Skeletal muscle satellite cell (primary cell): ENCODE measurements at regions not wholly inside any gene's neighbourhood (a gene's known extent, or its start where the extent isn't known, plus 50 kb on each side); places are given as distances from the start of the nearest gene placed in this dataset.

Experiments
- H3K27me3 ChIP-seq: 2 replicates; pipeline ENCODE4 v1.7.0; 2013; ENCODE audit warnings: low read length; ENCODE audit not compliant: control insufficient read depth, insufficient read depth
- H3K36me3 ChIP-seq: 2 replicates; pipeline ENCODE4 v1.7.0; 2013; ENCODE audit warnings: mild to moderate bottlenecking, control low read depth, low read length; ENCODE audit not compliant: insufficient read depth
- H3K4me1 ChIP-seq: 2 replicates; pipeline ENCODE4 v1.7.0; 2013; ENCODE audit warnings: low read length; ENCODE audit not compliant: control insufficient read depth, insufficient read depth
- H3K4me2 ChIP-seq: 2 replicates; pipeline ENCODE4 v1.7.0; 2013; ENCODE audit warnings: mild to moderate bottlenecking, low read length
- H3K4me3 ChIP-seq: 2 replicates; pipeline ENCODE4 v1.7.0; 2013; ENCODE audit warnings: low read length
- H3K9ac ChIP-seq: 2 replicates; pipeline ENCODE4 v1.7.0; 2013; ENCODE audit warnings: mild to moderate bottlenecking, low read depth, low read length, moderate library complexity
- H3K9me3 ChIP-seq: replicated peaks from 2 replicates; pipeline ENCODE4 v1.7.0; 2013; ENCODE audit warnings: mild to moderate bottlenecking, control low read depth, low read length

- Histone ChIP-seq H3K9ac (no peak overlapping the region), H3K36me3 (no peaks in the 10 kb centered on the region), H3K9me3 (no peaks in the 10 kb centered on the region), H3K27me3 (no peaks in the 10 kb centered on the region), H3K4me3 (no peak overlapping the region), H3K4me2 (no peak overlapping the region), H3K4me1 (no peaks in the 10 kb centered on the region)
Measured at GRCh38 chr4:136784326-136784725, 748.0 kb downstream of the PCDH18 start.

GRCh38 chr4:136769717-136770116 is 762.6 kb downstream of the PCDH18 start:
- Histone ChIP-seq H3K4me2 (no peak overlapping the region), H3K27me3 (no peaks in the 10 kb centered on the region), H3K9me3 (no peaks in the 10 kb centered on the region), H3K9ac (no peak overlapping the region), H3K4me1 (no peaks in the 10 kb centered on the region), H3K4me3 (no peak overlapping the region), H3K36me3 (no peaks in the 10 kb centered on the region)

GRCh38 chr4:136768925-136769275 is 763.4 kb downstream of the PCDH18 start:
- no peak overlapping the region for H3K4me2 ChIP-seq
- no peaks in the 10 kb centered on the region for H3K27me3 ChIP-seq
- no peaks in the 10 kb centered on the region for H3K4me1 ChIP-seq
- no peak overlapping the region for H3K4me3 ChIP-seq
- no peaks in the 10 kb centered on the region for H3K36me3 ChIP-seq
- H3K9ac ChIP-seq, result no peak overlapping the region
- no peaks in the 10 kb centered on the region for H3K9me3 ChIP-seq

DNA sequence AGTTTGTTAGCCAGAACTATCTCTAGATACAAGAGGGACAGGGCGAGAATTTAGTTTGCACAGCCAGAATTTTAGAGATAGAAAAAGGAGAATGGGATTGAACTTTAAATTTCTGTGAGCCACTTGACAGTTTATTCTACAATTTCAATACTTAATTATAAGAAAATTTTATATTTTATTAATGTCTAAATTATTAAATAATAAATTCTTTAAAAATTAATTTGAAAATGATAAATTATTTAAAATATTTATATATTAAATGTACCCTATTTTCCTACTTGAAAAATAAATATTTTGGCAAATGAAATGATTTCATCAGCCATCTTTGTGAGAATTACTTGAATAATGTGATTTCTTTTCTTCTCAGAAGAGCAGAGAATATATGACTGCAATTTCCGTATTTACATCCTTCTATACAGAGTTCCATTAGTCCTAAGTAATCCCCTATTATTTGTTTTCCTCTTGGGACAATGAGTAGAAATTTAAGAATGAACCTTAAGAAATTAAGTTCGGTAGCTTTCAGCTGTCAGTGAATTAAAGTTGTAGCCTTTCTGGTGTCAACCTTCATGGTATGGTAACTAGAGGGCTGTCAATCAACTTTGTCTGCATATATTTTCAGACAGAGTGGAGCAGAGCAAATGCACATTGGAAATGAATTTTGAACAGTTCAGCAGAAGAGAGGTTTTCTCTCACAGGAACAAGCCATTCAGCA is 763.9 kb downstream of the PCDH18 start:
- no peaks in the 10 kb centered on the region for H3K36me3 ChIP-seq
- no peak overlapping the region for H3K4me3 ChIP-seq
- H3K9me3 ChIP-seq, result no peaks in the 10 kb centered on the region
- no peak overlapping the region for H3K9ac ChIP-seq
- H3K4me2 ChIP-seq, result no peak overlapping the region
- no peaks in the 10 kb centered on the region for H3K4me1 ChIP-seq
- H3K27me3 ChIP-seq, result no peaks in the 10 kb centered on the region

DNA sequence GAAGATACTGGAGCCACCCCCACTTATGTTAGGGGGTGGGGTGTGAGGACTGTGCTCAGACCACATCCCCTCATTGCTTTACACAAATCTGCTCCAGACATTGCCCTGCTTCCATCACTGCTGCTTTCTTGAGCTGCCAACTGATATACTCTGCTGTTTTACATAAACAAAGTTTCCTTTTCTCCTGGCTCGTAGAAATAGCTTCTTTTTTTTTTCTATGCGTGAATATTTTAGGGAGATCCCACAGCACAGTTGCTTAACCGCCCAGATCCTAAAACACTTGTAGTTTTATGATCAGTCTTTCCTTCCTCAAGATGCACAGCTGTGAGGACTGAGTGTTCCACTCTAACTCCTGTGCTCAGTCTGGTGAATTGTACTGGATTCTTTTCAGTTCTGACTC is 768.4 kb downstream of the PCDH18 start:
- Histone ChIP-seq H3K9me3 (no peaks in the 10 kb centered on the region), H3K9ac (no peak overlapping the region), H3K4me3 (no peak overlapping the region), H3K4me2 (no peak overlapping the region), H3K4me1 (no peaks in the 10 kb centered on the region), H3K36me3 (no peaks in the 10 kb centered on the region), H3K27me3 (no peaks in the 10 kb centered on the region)

DNA sequence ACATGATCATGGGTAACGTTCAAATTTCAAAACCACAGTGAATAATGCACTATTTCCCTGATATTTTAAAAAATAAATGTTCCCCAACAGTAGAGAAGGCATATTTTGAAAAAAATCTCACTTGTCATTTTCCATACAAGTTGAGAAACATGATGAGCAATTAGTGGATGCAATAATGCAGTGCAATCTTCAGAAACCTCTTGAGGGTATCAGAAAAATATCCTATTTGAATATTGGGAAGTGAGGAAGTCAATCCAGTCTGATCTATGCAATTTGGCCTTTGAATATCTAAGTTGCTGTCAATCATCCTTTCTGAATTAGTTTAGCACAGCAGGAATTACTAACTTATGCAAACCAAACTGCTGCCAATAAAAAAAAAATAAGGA is 776.8 kb downstream of the PCDH18 start:
- H3K9me3 ChIP-seq, result no peaks in the 10 kb centered on the region
- no peak overlapping the region for H3K4me3 ChIP-seq
- no peak overlapping the region for H3K9ac ChIP-seq
- no peaks in the 10 kb centered on the region for H3K27me3 ChIP-seq
- no peaks in the 10 kb centered on the region for H3K4me1 ChIP-seq
- H3K36me3 ChIP-seq, result no peaks in the 10 kb centered on the region
- no peak overlapping the region for H3K4me2 ChIP-seq

- Histone ChIP-seq H3K9ac (no peak overlapping the region), H3K27me3 (no peaks in the 10 kb centered on the region), H3K4me2 (no peak overlapping the region), H3K9me3 (no peaks in the 10 kb centered on the region), H3K36me3 (no peaks in the 10 kb centered on the region), H3K4me1 (no peaks in the 10 kb centered on the region), H3K4me3 (no peak overlapping the region)
Measured at GRCh38 chr4:136754810-136755530, 777.3 kb downstream of the PCDH18 start.

DNA sequence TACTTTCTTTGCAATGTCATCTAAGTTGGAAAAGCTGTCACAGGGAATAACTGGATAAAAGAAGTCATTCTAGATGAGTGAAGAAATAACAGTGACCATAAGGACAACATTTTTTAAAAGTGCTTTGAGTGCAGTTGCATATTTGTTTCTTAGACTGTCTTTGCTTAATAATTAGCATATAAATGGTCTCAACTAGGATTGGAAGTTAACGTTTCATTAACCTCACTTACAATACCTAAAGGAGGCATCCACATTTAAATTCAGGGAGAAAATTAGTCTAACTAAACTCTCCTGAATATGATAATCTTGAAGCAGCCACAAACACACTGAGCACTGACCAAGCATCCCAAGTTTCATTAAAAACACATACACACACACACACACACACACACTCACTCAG is 780.7 kb downstream of the PCDH18 start:
- Histone ChIP-seq H3K36me3 (no peaks in the 10 kb centered on the region), H3K9ac (no peak overlapping the region), H3K9me3 (no peaks in the 10 kb centered on the region), H3K4me2 (no peak overlapping the region), H3K27me3 (no peaks in the 10 kb centered on the region), H3K4me1 (no peaks in the 10 kb centered on the region), H3K4me3 (no peak overlapping the region)

GRCh38 chr4:136750897-136751296 is 781.4 kb downstream of the PCDH18 start:
- no peak overlapping the region for H3K9ac ChIP-seq
- no peaks in the 10 kb centered on the region for H3K27me3 ChIP-seq

DNA sequence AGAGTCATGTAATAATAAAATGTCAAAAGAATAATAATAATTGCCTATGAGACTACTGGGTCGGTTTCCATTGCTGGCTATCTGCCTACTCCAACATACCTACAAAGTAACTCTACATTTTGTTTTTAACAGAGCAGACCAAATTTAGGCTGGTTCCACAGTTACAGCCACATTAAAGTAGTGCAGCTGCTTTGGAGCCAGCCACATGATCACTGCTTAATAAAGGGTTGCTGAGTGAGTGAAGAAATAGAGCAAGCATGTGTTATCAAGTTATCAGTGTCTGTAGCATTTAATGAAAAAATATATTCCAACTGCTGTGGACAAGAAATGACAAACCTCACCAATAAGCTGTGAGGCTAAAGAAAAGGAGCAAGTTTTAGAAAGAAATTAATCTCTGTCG is 782.3 kb downstream of the PCDH18 start:
- Histone ChIP-seq H3K9me3 (no peaks in the 10 kb centered on the region), H3K4me3 (no peak overlapping the region), H3K9ac (no peak overlapping the region), H3K27me3 (no peaks in the 10 kb centered on the region), H3K36me3 (no peaks in the 10 kb centered on the region), H3K4me1 (no peaks in the 10 kb centered on the region), H3K4me2 (no peak overlapping the region)

More at GRCh38 chr4:136750897-136751296, 781.4 kb downstream of the PCDH18 start:
- Histone ChIP-seq H3K4me3 (no peak overlapping the region), H3K36me3 (no peaks in the 10 kb centered on the region), H3K9me3 (no peaks in the 10 kb centered on the region), H3K4me2 (no peak overlapping the region), H3K4me1 (no peaks in the 10 kb centered on the region)

DNA sequence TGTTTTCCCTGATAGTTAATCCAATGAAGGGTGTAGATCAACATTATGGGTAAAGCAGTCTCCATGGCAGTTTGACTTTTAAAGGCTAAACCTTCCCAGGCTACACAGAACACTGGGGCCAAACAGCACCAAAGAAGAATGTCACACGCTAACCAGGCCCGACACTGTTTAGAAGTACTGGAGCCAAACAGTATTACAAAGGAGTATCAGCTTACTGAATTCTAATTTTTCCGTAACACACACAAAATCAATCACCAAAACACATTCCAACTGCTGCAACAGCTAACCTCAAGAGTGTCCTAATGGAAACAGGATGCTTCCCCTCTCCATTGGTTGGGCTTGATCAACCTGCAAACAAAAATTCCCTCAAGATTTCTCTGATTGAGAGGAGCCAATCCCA is 783.5 kb downstream of the PCDH18 start:
- H3K4me3 ChIP-seq, result no peak overlapping the region
- no peaks in the 10 kb centered on the region for H3K9me3 ChIP-seq
- no peaks in the 10 kb centered on the region for H3K27me3 ChIP-seq
- H3K9ac ChIP-seq, result no peak overlapping the region
- no peak overlapping the region for H3K4me2 ChIP-seq
- no peaks in the 10 kb centered on the region for H3K36me3 ChIP-seq
- H3K4me1 ChIP-seq, result no peaks in the 10 kb centered on the region

DNA sequence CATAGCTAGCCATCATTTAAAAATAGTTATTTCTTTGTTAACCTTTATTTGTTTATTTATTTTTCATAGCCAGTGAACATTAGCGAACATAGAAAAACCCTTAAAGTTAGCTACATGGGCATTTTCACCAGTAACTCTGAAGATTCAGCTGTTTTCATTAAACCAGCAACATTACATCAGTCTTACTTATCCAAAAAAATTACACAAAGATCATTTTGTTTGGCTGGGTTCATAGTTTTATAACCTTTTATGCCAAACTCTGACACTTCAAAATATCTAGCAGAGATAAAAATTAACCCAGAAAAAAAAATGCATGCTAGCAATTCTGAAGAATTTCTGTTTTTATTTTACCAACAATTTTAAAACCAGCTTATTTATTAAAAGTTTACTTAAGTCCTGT is 784.1 kb downstream of the PCDH18 start:
- Histone ChIP-seq H3K9ac (no peak overlapping the region), H3K4me2 (no peak overlapping the region), H3K4me1 (no peaks in the 10 kb centered on the region), H3K27me3 (no peaks in the 10 kb centered on the region), H3K4me3 (no peak overlapping the region), H3K36me3 (no peaks in the 10 kb centered on the region), H3K9me3 (no peaks in the 10 kb centered on the region)
